C4-2B (cell line): ENCODE measurements at regions not wholly inside any gene's neighbourhood (a gene's known extent, or its start where the extent isn't known, plus 50 kb on each side); places are given as distances from the start of the nearest gene placed in this dataset.

Source experiments
- H3K27ac ChIP-seq: fragments of 450-650 bp; 2 replicates; pipeline ENCODE4 v1.5.1; 2017
- CTCF ChIP-seq: fragments of 450-650 bp; conservative IDR thresholded peaks from 2 replicates; pipeline ENCODE4 v1.5.1; 2017; ENCODE audit warnings: mild to moderate bottlenecking
- ZFX ChIP-seq: fragments of 450-650 bp; IDR thresholded peaks from 2 replicates; pipeline ENCODE4 v1.6.1; 2017

- no peak overlapping the region for H3K27ac ChIP-seq
- TF ChIP-seq ZFX (no peak), CTCF (no peak)
Observed at GRCh38 chr10:81136261-81136660, 598.6 kb downstream of the SH2D4B start.

DNA sequence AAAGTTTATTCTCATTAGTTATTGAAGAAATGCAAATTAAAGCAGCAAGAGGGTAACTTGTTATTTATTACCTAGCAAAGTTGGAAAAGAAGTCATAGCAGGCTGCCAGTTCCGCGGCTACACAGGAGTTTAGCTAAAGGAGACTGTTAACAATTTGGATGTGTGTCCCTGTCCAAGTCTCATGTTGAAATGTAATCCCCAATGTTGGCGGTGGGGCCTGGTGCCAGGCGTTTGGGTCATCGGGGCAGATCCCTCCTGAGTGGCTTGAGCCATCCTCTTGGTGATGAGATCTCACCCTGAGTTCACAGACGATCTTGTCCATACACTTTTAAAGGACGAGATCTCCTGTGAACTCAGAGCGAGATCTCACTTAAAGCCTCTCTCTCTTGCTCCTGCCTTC, 608.3 kb downstream of the SH2D4B start:
- no peak overlapping the region for H3K27ac ChIP-seq
- no peak for TF ChIP-seq ZFX
- no peak for TF ChIP-seq CTCF

GRCh38 chr10:81146436-81146835, 608.7 kb downstream of the SH2D4B start:
- TF ChIP-seq ZFX (no peak), CTCF (no peak)

GRCh38 chr10:81152656-81153055, 615.0 kb downstream of the SH2D4B start:
- TF ChIP-seq ZFX (no peak), CTCF (no peak)
- H3K27ac ChIP-seq = no peak overlapping the region

More at GRCh38 chr10:81146436-81146835, 608.7 kb downstream of the SH2D4B start:
- H3K27ac ChIP-seq = no peak overlapping the region

DNA sequence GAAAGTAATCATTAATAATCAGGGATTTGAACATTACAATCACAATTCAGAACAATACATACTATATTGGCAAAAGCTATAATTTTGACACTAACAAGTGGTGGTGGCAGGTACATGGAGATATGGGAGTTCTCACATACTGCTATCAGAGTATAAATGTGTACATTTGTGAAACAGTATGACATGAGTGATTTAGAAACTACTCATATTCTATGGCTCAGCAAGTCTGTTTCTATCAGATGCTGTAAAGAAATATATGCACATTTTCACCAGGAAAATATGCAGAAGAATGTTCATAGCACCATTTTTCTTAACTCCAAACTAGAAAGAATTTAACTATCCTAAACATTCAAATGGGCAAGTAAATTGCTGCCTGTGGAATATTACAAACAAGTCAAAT, 620.0 kb downstream of the SH2D4B start:
- TF ChIP-seq ZFX (no peak), CTCF (no peak)
- no peak overlapping the region for H3K27ac ChIP-seq

GRCh38 chr10:81177651-81178244, 640.0 kb downstream of the SH2D4B start:
- TF ChIP-seq CTCF (no peak), ZFX (no peak)
- H3K27ac ChIP-seq = no peak overlapping the region

- TF ChIP-seq CTCF (no peak), ZFX (no peak)
- H3K27ac ChIP-seq = no peak overlapping the region
Observed at GRCh38 chr10:81179324-81179723, 641.6 kb downstream of the SH2D4B start.
